HAP-1 (cell line): ENCODE measurements at regions not wholly inside any gene's neighbourhood (a gene's known extent, or its start where the extent isn't known, plus 50 kb on each side); places are given as distances from the start of the nearest gene placed in this dataset.

Experiments used
- DNase-seq, 2 experiments: peaks; one replicate each; pipeline ENCODE4 v3.0.0-alpha.2; 2016 to 2020; ENCODE audit warnings: low spot score in 2 of 2
- H3K27me3 ChIP-seq: fragments of 250-450 bp; sonication (Bioruptor Pico); 2 replicates; pipeline ENCODE4 v1.5.1; 2020; ENCODE audit warnings: low read depth, mild to moderate bottlenecking, moderate library complexity
- H3K36me3 ChIP-seq: fragments of 250-450 bp; sonication (Bioruptor Pico); replicated peaks from 2 replicates; pipeline ENCODE4 v1.5.1; 2020; ENCODE audit warnings: mild to moderate bottlenecking
- H3K4me1 ChIP-seq: fragments of 250-450 bp; sonication (Bioruptor Pico); 2 replicates; pipeline ENCODE4 v1.5.1; 2020; ENCODE audit warnings: mild to moderate bottlenecking
- H3K4me3 ChIP-seq: fragments of 250-450 bp; sonication (Bioruptor Pico); 2 replicates; pipeline ENCODE4 v1.5.1; 2020; ENCODE audit warnings: mild to moderate bottlenecking, moderate library complexity
- H3K9me3 ChIP-seq: fragments of 250-450 bp; sonication (Bioruptor Pico); 2 replicates; pipeline ENCODE4 v1.5.1; 2020; ENCODE audit warnings: mild to moderate bottlenecking, moderate library complexity
- in situ Hi-C: fragments of 300-500 bp; cut with MboI; formaldehyde crosslinking; loops from 3 replicates; pipeline ENCODE4 v1.14.3; 2020; ENCODE audit warnings: low sequenced_read_pairs, inconsistent platforms, mixed read lengths

- no peaks in the 10 kb centered on the region for H3K27me3 ChIP-seq
- H3K4me3 ChIP-seq: no peak overlapping the region
- DNase-seq: no peak
- no peaks in the 10 kb centered on the region for H3K9me3 ChIP-seq
- H3K4me1 ChIP-seq: no peaks in the 10 kb centered on the region
- in situ Hi-C loops: no loop called here
- H3K36me3 ChIP-seq: no peaks in the 10 kb centered on the region
Measured at GRCh38 chr11:113574586-113574985, 99.4 kb upstream of the DRD2 start.

- in situ Hi-C loops: no loop called here
- H3K4me1 ChIP-seq: no peaks in the 10 kb centered on the region
- H3K36me3 ChIP-seq: no peaks in the 10 kb centered on the region
- no peaks in the 10 kb centered on the region for H3K27me3 ChIP-seq
- H3K4me3 ChIP-seq: no peak overlapping the region
- no peak for DNase-seq
- no peaks in the 10 kb centered on the region for H3K9me3 ChIP-seq
Measured at GRCh38 chr11:113574171-113574570, 99.0 kb upstream of the DRD2 start.

GRCh38 chr11:113572136-113572735, 97.0 kb upstream of the DRD2 start:
- no peak for DNase-seq
- no peak overlapping the region for H3K4me3 ChIP-seq
- H3K4me1 ChIP-seq: no peaks in the 10 kb centered on the region
- H3K27me3 ChIP-seq: no peaks in the 10 kb centered on the region
- H3K9me3 ChIP-seq: no peaks in the 10 kb centered on the region
- in situ Hi-C loops: no loop called here
- H3K36me3 ChIP-seq: no peaks in the 10 kb centered on the region

- in situ Hi-C loops: no loop called here
- no peak for DNase-seq
- no peaks in the 10 kb centered on the region for H3K9me3 ChIP-seq
- no peaks in the 10 kb centered on the region for H3K4me1 ChIP-seq
- H3K4me3 ChIP-seq: no peak overlapping the region
- no peaks in the 10 kb centered on the region for H3K36me3 ChIP-seq
- no peaks in the 10 kb centered on the region for H3K27me3 ChIP-seq
Measured at GRCh38 chr11:113571531-113571930, 96.3 kb upstream of the DRD2 start.

- H3K4me1 ChIP-seq: no peaks in the 10 kb centered on the region
- no peaks in the 10 kb centered on the region for H3K27me3 ChIP-seq
- H3K36me3 ChIP-seq: no peaks in the 10 kb centered on the region
- in situ Hi-C loops: no loop called here
- H3K4me3 ChIP-seq: no peak overlapping the region
- no peak for DNase-seq
- no peaks in the 10 kb centered on the region for H3K9me3 ChIP-seq
Measured at GRCh38 chr11:113570906-113571305, 95.7 kb upstream of the DRD2 start.

- no peak overlapping the region for H3K4me3 ChIP-seq
- H3K36me3 ChIP-seq: no peaks in the 10 kb centered on the region
- in situ Hi-C loops: no loop called here
- no peaks in the 10 kb centered on the region for H3K9me3 ChIP-seq
- no peak for DNase-seq
- H3K27me3 ChIP-seq: no peaks in the 10 kb centered on the region
- no peaks in the 10 kb centered on the region for H3K4me1 ChIP-seq
Measured at GRCh38 chr11:113569391-113569790, 94.2 kb upstream of the DRD2 start.

- no peaks in the 10 kb centered on the region for H3K4me1 ChIP-seq
- no peaks in the 10 kb centered on the region for H3K27me3 ChIP-seq
- no peak for DNase-seq
- in situ Hi-C loops: no loop called here
- H3K9me3 ChIP-seq: no peaks in the 10 kb centered on the region
- H3K36me3 ChIP-seq: no peaks in the 10 kb centered on the region
- H3K4me3 ChIP-seq: no peak overlapping the region
Measured at GRCh38 chr11:113568566-113568965, 93.4 kb upstream of the DRD2 start.

GRCh38 chr11:113567867-113568544, 92.8 kb upstream of the DRD2 start:
- Histone ChIP-seq H3K27me3 (no peaks in the 10 kb centered on the region), H3K4me3 (no peak overlapping the region), H3K36me3 (no peaks in the 10 kb centered on the region), H3K9me3 (no peaks in the 10 kb centered on the region), H3K4me1 (no peaks in the 10 kb centered on the region)
- in situ Hi-C loops: no loop called here
- DNase-seq: no peak

DNA sequence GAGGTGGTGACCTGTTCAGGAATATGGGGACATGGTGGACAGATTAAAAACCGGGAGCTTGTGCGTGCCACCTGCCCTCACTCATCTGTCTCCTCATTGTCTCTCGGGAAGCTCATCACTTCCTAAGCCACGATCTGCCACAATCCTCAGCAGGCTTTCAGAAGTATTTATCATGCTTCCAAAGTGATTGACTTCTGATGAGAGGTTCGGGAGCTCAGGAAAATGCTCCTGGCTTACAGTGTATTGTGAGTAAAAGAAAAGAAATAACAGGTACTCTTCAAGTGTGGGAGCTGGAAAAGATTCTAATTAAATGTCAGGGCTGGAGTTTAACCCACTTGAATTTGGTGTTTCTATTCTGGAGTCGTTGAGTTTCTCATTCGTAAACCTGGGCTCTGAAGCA, 91.9 kb upstream of the DRD2 start:
- no peaks in the 10 kb centered on the region for H3K9me3 ChIP-seq
- H3K4me3 ChIP-seq: no peak overlapping the region
- in situ Hi-C loops: no loop called here

DNA sequence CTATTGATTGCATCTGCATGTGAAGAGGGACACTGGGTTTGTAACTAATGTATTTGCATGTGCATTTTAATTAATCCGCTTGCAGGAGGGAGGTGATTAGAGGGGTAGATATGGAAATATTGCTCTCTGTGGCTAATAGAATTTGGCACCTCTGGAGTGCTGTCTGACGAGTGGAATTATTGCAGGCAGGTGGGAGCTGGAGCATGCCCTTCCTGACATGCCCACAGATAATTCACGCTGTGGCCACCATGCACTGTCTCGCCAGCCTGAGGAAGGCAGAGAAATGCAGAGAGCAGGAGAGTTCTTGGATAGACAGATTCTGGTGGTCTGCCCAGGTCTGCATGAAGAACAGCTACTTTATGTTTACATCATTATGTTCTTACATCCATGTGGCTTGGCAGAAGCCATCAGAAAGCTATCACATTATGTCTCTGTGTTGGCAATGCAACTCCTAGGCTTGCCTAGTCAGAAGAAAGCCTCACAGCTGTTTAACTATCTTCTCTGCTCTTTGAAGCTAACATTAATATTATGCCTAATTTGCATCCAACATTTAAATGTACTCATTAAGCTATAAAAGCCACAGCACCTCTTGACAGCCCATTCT, 89.4 kb upstream of the DRD2 start:
- DNase-seq: no peak
- H3K36me3 ChIP-seq: no peaks in the 10 kb centered on the region
- H3K4me3 ChIP-seq: no peak overlapping the region
- H3K27me3 ChIP-seq: no peaks in the 10 kb centered on the region
- in situ Hi-C loops: no loop called here
- H3K4me1 ChIP-seq: no peaks in the 10 kb centered on the region
- no peaks in the 10 kb centered on the region for H3K9me3 ChIP-seq

More for the DNA sequence above, 91.9 kb upstream of the DRD2 start:
- no peaks in the 10 kb centered on the region for H3K27me3 ChIP-seq
- no peaks in the 10 kb centered on the region for H3K36me3 ChIP-seq
- no peak for DNase-seq
- no peaks in the 10 kb centered on the region for H3K4me1 ChIP-seq

DNA sequence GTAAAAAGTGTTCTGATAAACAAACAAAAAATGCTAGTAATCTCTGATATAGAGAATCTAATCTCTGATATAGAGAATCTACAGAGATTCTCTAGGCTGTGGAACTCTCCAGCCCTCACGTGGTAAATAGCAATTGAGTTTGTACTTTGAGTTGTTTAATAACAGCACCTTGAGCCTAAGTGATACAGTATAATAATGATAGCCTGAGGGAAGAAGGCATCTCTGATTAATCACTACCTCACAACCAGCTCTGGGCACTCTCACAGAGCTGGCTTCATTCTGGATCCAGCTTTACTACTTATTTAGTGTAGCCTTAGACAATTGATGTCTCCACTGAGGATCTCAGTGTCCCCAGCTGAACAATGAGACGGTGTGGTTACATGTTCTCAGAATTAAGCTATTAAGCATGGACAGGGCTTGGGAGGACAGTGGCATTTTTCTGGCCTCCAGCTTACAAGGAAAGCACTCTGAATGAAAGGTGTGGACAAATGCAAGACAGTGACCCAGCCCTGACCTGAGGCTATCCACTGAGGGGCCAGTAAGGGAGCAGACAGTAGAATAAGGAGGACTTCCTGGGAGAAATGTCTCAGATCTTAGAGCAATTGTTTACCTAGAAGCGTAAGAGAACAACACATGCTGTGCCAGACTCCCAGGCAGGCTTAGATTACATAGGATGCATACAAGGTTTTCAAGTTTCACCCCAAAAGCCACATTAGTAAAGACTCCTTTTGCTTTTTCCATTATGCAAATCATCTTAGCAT, 88.7 kb upstream of the DRD2 start:
- Histone ChIP-seq H3K36me3 (no peaks in the 10 kb centered on the region), H3K9me3 (no peaks in the 10 kb centered on the region), H3K27me3 (no peaks in the 10 kb centered on the region), H3K4me1 (no peaks in the 10 kb centered on the region), H3K4me3 (no peak overlapping the region)
- DNase-seq: no peak
- in situ Hi-C loops: no loop called here

DNA sequence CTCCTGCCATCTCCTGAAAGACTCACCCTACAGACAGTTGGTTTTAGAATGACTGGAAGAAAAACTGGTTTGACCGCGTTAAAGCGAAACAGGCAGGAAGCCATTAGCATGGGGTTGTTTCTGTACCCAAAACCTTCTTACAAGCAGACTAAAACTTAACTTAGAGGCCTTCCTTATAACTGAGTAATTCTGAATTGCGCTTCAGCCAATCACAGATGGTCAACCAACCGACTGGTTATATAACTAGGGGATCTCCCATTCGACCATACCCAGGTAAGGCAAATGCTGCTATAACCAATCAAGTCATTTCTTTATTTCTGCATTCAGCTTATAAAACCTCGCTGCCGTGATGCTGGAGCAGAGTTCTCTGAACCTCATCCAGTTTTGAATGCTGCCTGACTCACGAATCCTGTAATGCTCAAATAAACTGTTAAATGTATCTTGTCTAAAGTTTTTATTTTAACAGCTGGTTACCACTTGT, 87.8 kb upstream of the DRD2 start:
- Histone ChIP-seq H3K36me3 (no peaks in the 10 kb centered on the region), H3K4me1 (peaks cover 6% of the 10 kb centered on the region), H3K9me3 (no peaks in the 10 kb centered on the region), H3K27me3 (no peaks in the 10 kb centered on the region), H3K4me3 (no peak overlapping the region)
- DNase-seq: no peak
- in situ Hi-C loops: no loop called here

- H3K9me3 ChIP-seq: no peaks in the 10 kb centered on the region
- no peaks in the 10 kb centered on the region for H3K27me3 ChIP-seq
- no peaks in the 10 kb centered on the region for H3K36me3 ChIP-seq
- no peak overlapping the region for H3K4me3 ChIP-seq
- H3K4me1 ChIP-seq: peaks cover 11% of the 10 kb centered on the region
- in situ Hi-C loops: no loop called here
- no peak for DNase-seq
Measured at GRCh38 chr11:113562576-113562975, 87.4 kb upstream of the DRD2 start.

- Histone ChIP-seq H3K27me3 (no peaks in the 10 kb centered on the region), H3K4me3 (no peak overlapping the region), H3K36me3 (no peaks in the 10 kb centered on the region), H3K4me1 (peaks cover 22% of the 10 kb centered on the region), H3K9me3 (no peaks in the 10 kb centered on the region)
- in situ Hi-C loops: no loop called here
- peak; percentile 21 to 86 for DNase-seq
Measured at GRCh38 chr11:113557926-113558325, 82.7 kb upstream of the DRD2 start.
